ENCODE measurements at regions not wholly inside any gene's neighbourhood (a gene's known extent, or its start where the extent isn't known, plus 50 kb on each side); places are given as distances from the start of the nearest gene placed in this dataset.
"Not testable (repeated sequence)": the region's sequence is repeated elsewhere in the genome, so short reads cannot be mapped to it uniquely, and the experiment has no call there.

DNA sequence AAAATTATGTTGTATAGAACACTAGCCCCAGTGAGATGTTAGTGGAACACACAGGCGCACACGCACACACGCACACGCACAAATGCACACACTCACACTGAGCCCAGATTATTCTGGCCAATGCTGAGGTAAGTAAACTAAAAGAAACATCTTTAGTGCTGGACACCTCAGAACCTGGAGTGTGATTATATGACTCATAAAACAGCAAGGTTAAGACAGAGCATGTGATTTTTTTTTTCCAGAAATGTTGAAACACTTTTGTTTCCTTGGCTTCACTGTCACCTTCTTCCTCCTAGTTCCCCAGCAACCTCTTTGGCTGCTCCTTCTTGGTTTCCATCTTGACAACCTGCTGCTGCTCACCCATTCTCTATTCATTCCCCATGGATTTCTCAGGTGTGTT, 141.0 kb upstream of the ALG10B start:
- H3K27ac Mint-ChIP-seq: no peak overlapping the region
- no peaks in the 10 kb centered on the region for H3K4me1 Mint-ChIP-seq (ENCODE audit: low read depth)
- H3K4me3 Mint-ChIP-seq: no peak overlapping the region
- no peaks in the 10 kb centered on the region for H3K36me3 Mint-ChIP-seq (ENCODE audit: low read depth)
- TF ChIP-seq, protein P1, sequence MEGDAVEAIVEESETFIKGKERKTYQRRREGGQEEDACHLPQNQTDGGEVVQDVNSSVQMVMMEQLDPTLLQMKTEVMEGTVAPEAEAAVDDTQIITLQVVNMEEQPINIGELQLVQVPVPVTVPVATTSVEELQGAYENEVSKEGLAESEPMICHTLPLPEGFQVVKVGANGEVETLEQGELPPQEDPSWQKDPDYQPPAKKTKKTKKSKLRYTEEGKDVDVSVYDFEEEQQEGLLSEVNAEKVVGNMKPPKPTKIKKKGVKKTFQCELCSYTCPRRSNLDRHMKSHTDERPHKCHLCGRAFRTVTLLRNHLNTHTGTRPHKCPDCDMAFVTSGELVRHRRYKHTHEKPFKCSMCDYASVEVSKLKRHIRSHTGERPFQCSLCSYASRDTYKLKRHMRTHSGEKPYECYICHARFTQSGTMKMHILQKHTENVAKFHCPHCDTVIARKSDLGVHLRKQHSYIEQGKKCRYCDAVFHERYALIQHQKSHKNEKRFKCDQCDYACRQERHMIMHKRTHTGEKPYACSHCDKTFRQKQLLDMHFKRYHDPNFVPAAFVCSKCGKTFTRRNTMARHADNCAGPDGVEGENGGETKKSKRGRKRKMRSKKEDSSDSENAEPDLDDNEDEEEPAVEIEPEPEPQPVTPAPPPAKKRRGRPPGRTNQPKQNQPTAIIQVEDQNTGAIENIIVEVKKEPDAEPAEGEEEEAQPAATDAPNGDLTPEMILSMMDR (IDR thresholded peaks at IDR 0.05): no peak
- peaks cover 34% of the 10 kb centered on the region for H3K9me3 Mint-ChIP-seq
- no peak for DNase-seq
- no peaks in the 10 kb centered on the region for H3K27me3 Mint-ChIP-seq (ENCODE audit: insufficient read depth)

DNA sequence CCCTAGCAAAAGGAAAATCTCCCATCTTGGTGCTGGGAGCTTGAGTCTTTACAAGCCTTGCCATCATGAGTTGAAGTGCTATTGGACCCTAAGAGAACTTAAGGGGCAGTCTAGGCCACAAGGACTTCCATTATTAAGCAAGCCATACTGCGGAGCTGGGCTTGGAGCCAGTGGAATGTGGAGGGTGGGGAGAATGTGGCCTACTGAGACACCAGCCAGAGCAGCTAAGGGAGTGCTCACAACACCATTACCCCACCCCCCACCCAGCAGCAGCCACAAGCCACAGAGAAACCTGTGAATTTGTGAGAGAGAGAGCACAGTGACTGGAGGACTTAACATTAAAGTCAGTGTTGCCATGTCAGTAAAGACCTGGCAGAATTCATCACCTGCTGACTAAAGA, 133.0 kb upstream of the ALG10B start:
- not testable (repeated sequence) for H3K4me1 Mint-ChIP-seq (ENCODE audit: low read depth); H3K4me3 Mint-ChIP-seq; H3K36me3 Mint-ChIP-seq (ENCODE audit: low read depth); H3K27me3 Mint-ChIP-seq (ENCODE audit: insufficient read depth); DNase-seq; H3K27ac Mint-ChIP-seq
- H3K9me3 Mint-ChIP-seq: peaks cover 25% of the 10 kb centered on the region

DNA sequence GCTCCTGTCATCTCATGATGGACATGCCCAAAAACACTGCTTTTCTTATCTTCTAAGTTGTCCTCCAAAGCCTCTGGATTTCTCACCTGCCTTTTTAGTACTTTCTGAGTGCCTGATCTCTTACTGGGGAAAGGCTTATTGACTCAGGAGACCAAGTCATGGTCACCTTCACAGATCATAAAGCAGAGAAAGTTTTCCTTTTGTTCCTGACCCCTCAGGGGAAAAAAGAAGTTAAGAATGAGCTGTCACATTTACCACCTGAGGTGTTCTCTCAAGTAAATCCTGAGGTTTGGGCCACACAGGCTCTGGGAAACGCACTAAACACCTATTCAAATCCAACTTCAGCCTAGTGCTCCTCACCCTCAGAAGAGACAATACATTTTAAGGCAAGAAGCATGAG, 119.3 kb upstream of the ALG10B start:
- H3K27ac Mint-ChIP-seq; H3K4me1 Mint-ChIP-seq (ENCODE audit: low read depth): not testable (repeated sequence)
- H3K9me3 Mint-ChIP-seq: peaks cover 42% of the 10 kb centered on the region

DNA sequence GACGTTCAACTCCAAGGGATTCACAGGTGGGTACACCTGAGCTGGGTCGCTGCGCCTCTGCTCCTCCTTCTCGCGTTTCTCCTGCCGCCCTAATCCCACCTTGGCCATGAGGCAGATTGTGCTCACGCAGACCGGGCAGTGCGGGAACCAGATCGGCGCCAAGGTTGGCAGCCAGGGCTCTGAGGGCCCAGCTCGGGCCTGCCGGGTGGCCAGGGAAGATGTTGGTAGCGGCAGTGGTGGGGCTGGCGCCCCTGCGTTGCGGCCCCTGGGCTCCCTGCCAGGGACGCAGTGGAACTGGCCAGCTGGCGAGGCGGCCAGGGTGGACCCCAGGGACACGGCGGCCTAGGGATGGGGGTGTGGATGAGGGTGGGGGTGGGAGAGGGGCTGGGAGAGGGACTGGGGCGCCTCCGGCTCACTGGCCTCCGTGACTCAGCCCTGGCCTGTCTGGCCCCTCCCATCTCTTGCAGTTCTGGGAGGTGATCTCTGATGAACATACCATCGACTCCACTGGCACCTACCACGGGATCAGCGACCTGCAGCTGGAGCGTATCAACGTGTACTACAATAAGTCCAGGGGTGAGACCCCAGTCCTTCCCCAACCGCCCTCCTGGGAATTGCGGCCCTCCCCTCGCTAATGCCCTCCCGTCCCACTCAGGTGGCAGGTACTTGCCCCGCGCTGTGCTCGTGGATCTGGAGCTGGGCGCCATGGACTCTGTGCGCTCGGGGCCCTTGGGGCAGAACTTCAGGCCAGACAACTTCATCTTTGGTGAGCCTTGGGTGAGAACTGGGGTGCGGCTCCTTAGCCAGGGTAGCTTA, 114.9 kb upstream of the ALG10B start:
- DNase-seq: no peak
- Mint-ChIP-seq H3K4me1 (ENCODE audit: low read depth) (no peaks in the 10 kb centered on the region), H3K27me3 (ENCODE audit: insufficient read depth) (no peaks in the 10 kb centered on the region), H3K27ac (no peak overlapping the region), H3K9me3 (peaks cover 55% of the 10 kb centered on the region), H3K36me3 (ENCODE audit: low read depth) (no peaks in the 10 kb centered on the region; the same call in 1 of the 2 replicates), H3K4me3 (no peak overlapping the region)
- TF ChIP-seq, protein P1 (IDR thresholded peaks at IDR 0.05): no peak

More for the DNA sequence above, 119.3 kb upstream of the ALG10B start:
- not testable (repeated sequence) for DNase-seq; H3K27me3 Mint-ChIP-seq (ENCODE audit: insufficient read depth); H3K36me3 Mint-ChIP-seq (ENCODE audit: low read depth); H3K4me3 Mint-ChIP-seq

DNA sequence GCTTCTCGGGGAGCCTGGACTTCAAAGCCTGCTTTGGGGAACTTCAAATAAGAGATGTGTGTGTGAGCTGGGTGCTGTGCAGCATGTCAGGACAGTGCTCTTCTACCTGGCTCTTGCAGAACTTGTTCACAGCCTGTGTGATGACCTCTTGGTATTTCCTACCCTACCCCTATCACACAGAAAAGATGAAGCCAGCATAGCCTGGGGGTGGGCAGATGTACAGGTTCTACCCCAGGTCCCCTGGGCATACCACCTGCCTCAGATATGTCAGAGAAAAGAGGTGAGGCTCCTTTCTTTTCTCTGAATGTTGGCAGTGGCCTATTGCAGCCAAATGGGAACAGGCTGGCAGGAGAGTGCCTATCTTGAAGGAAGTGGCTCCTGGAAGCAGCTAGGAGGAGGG, 111.7 kb upstream of the ALG10B start:
- Mint-ChIP-seq H3K27ac (no peak overlapping the region), H3K4me3 (no peak overlapping the region), H3K9me3 (peaks cover 49% of the 10 kb centered on the region), H3K36me3 (ENCODE audit: low read depth) (no peaks in the 10 kb centered on the region), H3K4me1 (ENCODE audit: low read depth) (no peaks in the 10 kb centered on the region), H3K27me3 (ENCODE audit: insufficient read depth) (no peaks in the 10 kb centered on the region)
- TF ChIP-seq, protein P1 (IDR thresholded peaks at IDR 0.05): no peak
- no peak for DNase-seq

DNA sequence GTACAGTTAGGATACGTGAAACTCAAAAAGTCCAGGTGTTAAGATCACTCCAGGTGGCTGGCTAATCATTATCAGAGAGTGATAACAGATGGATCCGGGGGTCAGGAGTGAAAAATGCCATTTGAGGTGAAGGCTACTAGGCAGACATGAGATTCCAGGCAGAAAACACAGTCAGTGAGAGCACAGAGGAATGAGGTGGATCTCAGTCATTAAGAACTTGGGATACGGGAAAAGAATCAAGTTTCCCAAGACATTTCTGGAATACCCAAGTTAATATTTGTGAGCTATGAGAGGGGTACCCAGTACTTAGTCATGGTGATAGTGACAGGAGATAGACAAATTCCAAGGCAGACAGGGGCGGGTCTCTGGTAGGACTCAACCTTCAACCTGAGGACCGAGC, 94.6 kb upstream of the ALG10B start:
- TF ChIP-seq, protein P1 (IDR thresholded peaks at IDR 0.05): no peak
- no peak overlapping the region for H3K4me3 Mint-ChIP-seq
- H3K4me1 Mint-ChIP-seq (ENCODE audit: low read depth): no peaks in the 10 kb centered on the region
- no peak overlapping the region for H3K27ac Mint-ChIP-seq
- H3K36me3 Mint-ChIP-seq (ENCODE audit: low read depth): no peaks in the 10 kb centered on the region
- no peak for DNase-seq
- H3K9me3 Mint-ChIP-seq: peaks cover 9% of the 10 kb centered on the region
- H3K27me3 Mint-ChIP-seq (ENCODE audit: insufficient read depth): no peaks in the 10 kb centered on the region

DNA sequence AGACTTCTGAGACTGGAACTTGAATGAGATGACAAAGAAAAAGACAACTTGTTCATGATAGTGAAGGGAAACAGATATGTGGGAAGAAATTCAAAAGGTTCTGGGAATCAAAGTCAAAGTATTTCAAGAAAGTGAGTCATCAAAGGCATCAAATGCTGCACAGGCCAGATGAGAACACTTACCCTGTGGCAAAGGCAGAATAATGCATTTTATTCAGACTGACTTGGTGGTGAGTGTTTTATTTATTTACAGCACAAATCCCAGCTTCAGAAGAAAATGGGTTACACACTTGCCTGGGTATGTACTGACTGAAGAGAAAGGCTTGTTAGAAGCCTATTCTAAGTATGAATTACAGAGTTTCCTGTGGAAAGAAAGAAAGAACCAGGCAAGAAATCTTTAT, 78.2 kb upstream of the ALG10B start:
- H3K4me1 Mint-ChIP-seq (ENCODE audit: low read depth): not testable (repeated sequence)

More for the DNA sequence above, 78.2 kb upstream of the ALG10B start:
- H3K9me3 Mint-ChIP-seq: peaks cover 29% of the 10 kb centered on the region
- H3K27ac Mint-ChIP-seq; H3K4me3 Mint-ChIP-seq; DNase-seq; H3K27me3 Mint-ChIP-seq (ENCODE audit: insufficient read depth); H3K36me3 Mint-ChIP-seq (ENCODE audit: low read depth): not testable (repeated sequence)

Measured in HFFc6 (cell line).